GM23338 (cell line): ENCODE measurements at regions not wholly inside any gene's neighbourhood (a gene's known extent, or its start where the extent isn't known, plus 50 kb on each side); places are given as distances from the start of the nearest gene placed in this dataset.

ENCODE experiments used
- ATAC-seq: fragments of 200-7000 bp; cut with Tn5 transposase; 3 replicates; pipeline ENCODE4 v1.9.1; 2020
- DNase-seq: peaks from one replicate; pipeline ENCODE4 v3.0.0-alpha.2; 2015; ENCODE audit warnings: low spot score
- H2AFZ ChIP-seq: fragments of 200-600 bp; sonication (generic); 2 replicates; pipeline ENCODE4 v1.8.0; 2016; ENCODE audit warnings: antibody characterized with exemption, mild to moderate bottlenecking, moderate library complexity
- H3F3A ChIP-seq: fragments of 200-600 bp; sonication (generic); replicated peaks from 2 replicates; pipeline ENCODE4 v1.8.0; 2017; ENCODE audit warnings: antibody characterized with exemption, mixed run types, low read depth
- H3K27ac ChIP-seq: fragments of 200-600 bp; sonication (generic); 2 replicates; pipeline ENCODE4 v1.6.1; 2016; ENCODE audit warnings: low read depth
- H3K27me3 ChIP-seq: fragments of 200-600 bp; sonication (generic); 2 replicates; pipeline ENCODE4 v1.8.0; 2016; ENCODE audit warnings: mild to moderate bottlenecking, mixed run types, moderate library complexity; ENCODE audit not compliant: insufficient read depth
- H3K36me3 ChIP-seq: fragments of 200-600 bp; sonication (generic); 2 replicates; pipeline ENCODE4 v1.8.0; 2016; ENCODE audit warnings: mild to moderate bottlenecking; ENCODE audit not compliant: insufficient read depth
- H3K4me1 ChIP-seq: fragments of 200-600 bp; sonication (generic); 2 replicates; pipeline ENCODE4 v1.8.0; 2016; ENCODE audit warnings: mild to moderate bottlenecking, moderate library complexity; ENCODE audit not compliant: insufficient read depth
- H3K4me2 ChIP-seq: fragments of 200-600 bp; sonication (generic); 2 replicates; pipeline ENCODE4 v1.7.1; 2017; ENCODE audit warnings: mixed run types
- H3K4me3 ChIP-seq: fragments of 200-600 bp; sonication (generic); 2 replicates; pipeline ENCODE4 v1.6.1; 2016; ENCODE audit warnings: mixed run types
- H3K79me2 ChIP-seq: fragments of 200-600 bp; sonication (generic); replicated peaks from 2 replicates; pipeline ENCODE4 v1.8.0; 2017; ENCODE audit warnings: mild to moderate bottlenecking; ENCODE audit not compliant: insufficient read depth
- H3K9me2 ChIP-seq: fragments of 200-600 bp; sonication (generic); 2 replicates; pipeline ENCODE4 v1.8.0; 2017; ENCODE audit not compliant: insufficient read depth
- H4K20me1 ChIP-seq: fragments of 200-600 bp; sonication (generic); replicated peaks from 2 replicates; pipeline ENCODE4 v1.8.0; 2017; ENCODE audit warnings: mild to moderate bottlenecking; ENCODE audit not compliant: insufficient read depth
- H3K27ac Mint-ChIP-seq: 2 replicates; pipeline ENCODE4 v1.8.0; 2020; ENCODE audit warnings: inconsistent platforms, mild to moderate bottlenecking, moderate library complexity, mixed read lengths
- H3K27me3 Mint-ChIP-seq: 3 replicates; pipeline ENCODE4 v1.8.0; 2022; ENCODE audit warnings: low read depth, mild to moderate bottlenecking, moderate library complexity, mixed read lengths, inconsistent platforms; ENCODE audit not compliant: insufficient read depth, poor library complexity
- H3K36me3 Mint-ChIP-seq: 3 replicates; pipeline ENCODE4 v1.8.0; 2021; ENCODE audit warnings: low read depth, mild to moderate bottlenecking, inconsistent platforms, moderate library complexity, mixed read lengths
- H3K4me1 Mint-ChIP-seq: 3 replicates; pipeline ENCODE4 v1.8.0; 2020; ENCODE audit warnings: mild to moderate bottlenecking, inconsistent platforms, mixed read lengths
- H3K4me3 Mint-ChIP-seq: 3 replicates; pipeline ENCODE4 v1.8.0; 2021; ENCODE audit warnings: moderate library complexity, mild to moderate bottlenecking, inconsistent platforms, mixed read lengths
- H3K9me3 Mint-ChIP-seq: 3 replicates; pipeline ENCODE4 v1.8.0; 2020; ENCODE audit warnings: moderate library complexity, mild to moderate bottlenecking, inconsistent platforms, mixed read lengths
- CTCF ChIP-seq, 2 experiments: fragments of 200-600 bp in 1 of 2; sonication (generic) in 1 of 2; conservative IDR thresholded peaks; 2 replicates each; pipeline versions ENCODE4 v1.5.1 to v1.6.1; 2016 to 2017; ENCODE audit warnings: antibody characterized with exemption in 2 of 2, low read depth in 2 of 2, mild to moderate bottlenecking in 2 of 2, moderate library complexity in 1 of 2
- EZH2 ChIP-seq: fragments of 200-600 bp; sonication (generic); IDR thresholded peaks from one replicate; pipeline ENCODE4 v1.8.0; 2017; ENCODE audit warnings: antibody characterized with exemption, mild to moderate bottlenecking, low read depth; ENCODE audit not compliant: unreplicated experiment
- ZNF462 ChIP-seq: fragments of 250-450 bp; sonication (Bioruptor Pico); IDR thresholded peaks from 2 replicates; pipeline ENCODE4 v1.5.0; 2020; ENCODE audit warnings: mild to moderate bottlenecking, moderate library complexity

GRCh38 chr3:197458906-197459470, 96.8 kb downstream of the BDH1 start (continued):
- no peak for TF ChIP-seq ZNF462

- H3K4me3 ChIP-seq = no peak overlapping the region
- ATAC-seq (peak; percentile 59), DNase-seq (peak; percentile 62)
- Mint-ChIP-seq H3K9me3 (no peaks in the 10 kb centered on the region), H3K4me1 (peaks cover 11% of the 10 kb centered on the region), H3K4me3 (no peak overlapping the region), H3K27ac (no peak overlapping the region), H3K36me3 (no peaks in the 10 kb centered on the region; the same call in 2 of the 3 replicates), H3K27me3 (peaks cover 15% of the 10 kb centered on the region)
- H3K27me3 ChIP-seq = peaks cover 12% of the 10 kb centered on the region
- TF ChIP-seq EZH2 (no peak), CTCF (conservative IDR thresholded peaks at IDR 0.05; ENCODE audit: low read depth in 2 of 2) (peak; percentile 8 to 46; a peak in 2 of 4 replicates)
- H3F3A ChIP-seq = 0 out of 2 replicates have a peak, but pooled peaks cover 3% of the 10 kb centered on the region
- H3K27ac ChIP-seq = no peak overlapping the region
- no peaks in the 10 kb centered on the region for H3K79me2 ChIP-seq
- 0 out of 2 replicates have a peak overlapping the region, but pooled peaks have one; percentile 52 for H2AFZ ChIP-seq
- H4K20me1 ChIP-seq = no peaks in the 10 kb centered on the region
- H3K4me2 ChIP-seq = no peak overlapping the region
- peaks cover 12% of the 10 kb centered on the region for H3K4me1 ChIP-seq
- no peaks in the 10 kb centered on the region for H3K9me2 ChIP-seq
- no peaks in the 10 kb centered on the region for H3K36me3 ChIP-seq
Measured at GRCh38 chr3:197458179-197458707, 97.5 kb downstream of the BDH1 start.
